ENCODE measurements at regions not wholly inside any gene's neighbourhood (a gene's known extent, or its start where the extent isn't known, plus 50 kb on each side); places are given as distances from the start of the nearest gene placed in this dataset.
"Not testable (repeated sequence)": the region's sequence is repeated elsewhere in the genome, so short reads cannot be mapped to it uniquely, and the experiment has no call there.

DNA sequence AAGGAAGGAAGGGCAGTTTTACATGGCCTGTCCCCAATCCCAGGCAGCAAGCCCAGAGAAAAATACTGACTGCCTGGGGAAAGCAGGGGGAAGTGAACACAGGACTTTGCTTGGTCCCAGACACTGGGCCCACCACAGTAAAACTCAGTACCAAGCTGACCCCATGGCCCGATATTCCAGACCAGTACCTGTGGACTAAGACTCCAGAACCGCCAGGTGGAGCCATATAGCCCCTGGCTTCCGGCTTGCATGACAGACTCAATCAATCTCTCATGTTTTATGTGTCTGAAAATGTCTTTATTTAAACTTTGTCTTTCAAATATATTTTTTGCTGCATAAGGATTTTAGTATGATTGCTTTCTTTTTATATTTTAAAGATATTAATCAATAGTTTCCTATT, 767.9 kb upstream of the SLITRK6 start:
- FAIRE-seq: no peak
- DNase-seq (ENCODE audit: low spot score in 2 of 2): no peak

DNA sequence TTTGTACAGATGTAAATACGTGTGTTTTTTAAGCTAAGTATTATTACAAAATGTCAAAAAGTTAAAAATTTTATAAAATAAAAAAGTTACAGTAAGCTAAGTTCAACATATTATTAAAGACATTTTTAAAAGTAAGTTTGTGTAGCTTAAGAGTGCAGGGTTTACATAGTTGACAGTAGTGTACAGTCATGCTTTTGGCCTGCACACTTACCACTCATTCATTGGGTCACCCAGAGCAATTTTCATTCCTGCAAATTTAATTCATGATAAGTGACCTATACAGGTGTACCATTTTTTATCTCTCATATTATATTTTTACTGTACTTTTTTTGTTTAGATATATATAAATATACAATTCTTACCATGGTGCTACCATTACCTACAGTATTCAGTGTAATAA, 769.9 kb upstream of the SLITRK6 start:
- FAIRE-seq (no peak), DNase-seq (ENCODE audit: low spot score in 2 of 2) (no peak)

DNA sequence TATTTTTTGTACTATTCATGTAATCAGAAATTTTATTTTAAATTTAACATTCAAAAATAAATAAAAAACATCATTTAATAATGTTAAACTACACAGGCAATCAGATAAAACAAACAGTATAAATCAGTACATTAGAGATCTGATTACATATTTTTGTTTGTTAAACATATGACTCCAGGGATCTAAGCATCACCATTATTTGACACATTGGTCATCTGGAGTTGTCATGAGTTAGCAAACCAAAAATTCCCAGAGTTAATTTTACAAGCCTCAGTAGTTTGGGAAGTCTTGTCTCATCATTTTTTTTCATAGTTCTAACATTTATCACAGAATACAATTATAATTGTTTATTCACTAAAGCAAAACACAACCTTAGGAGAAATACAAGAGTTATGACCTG, 770.8 kb upstream of the SLITRK6 start:
- FAIRE-seq (peak; percentile 84), DNase-seq (ENCODE audit: low spot score in 2 of 2) (no peak)

DNA sequence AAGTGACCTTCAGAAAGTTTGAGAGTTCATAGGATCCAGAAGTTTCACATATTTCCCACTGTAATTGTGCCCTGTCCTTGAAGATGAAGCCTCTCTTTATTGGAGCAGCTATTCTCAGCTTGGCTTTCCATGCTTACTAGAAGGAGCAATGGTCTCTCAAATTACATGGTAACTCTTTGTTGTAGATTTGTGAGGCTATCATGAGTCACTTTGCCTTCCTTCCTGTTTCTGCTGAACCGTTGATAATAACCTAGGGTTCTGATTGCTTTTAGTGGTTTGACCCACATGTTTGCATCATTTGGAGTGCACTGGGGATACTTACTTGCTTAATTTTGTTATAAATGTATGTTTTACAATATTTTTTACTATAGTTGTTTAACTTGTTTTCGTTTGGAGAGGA, 772.9 kb upstream of the SLITRK6 start:
- DNase-seq (ENCODE audit: low spot score in 2 of 2) (no peak), FAIRE-seq (no peak)

DNA sequence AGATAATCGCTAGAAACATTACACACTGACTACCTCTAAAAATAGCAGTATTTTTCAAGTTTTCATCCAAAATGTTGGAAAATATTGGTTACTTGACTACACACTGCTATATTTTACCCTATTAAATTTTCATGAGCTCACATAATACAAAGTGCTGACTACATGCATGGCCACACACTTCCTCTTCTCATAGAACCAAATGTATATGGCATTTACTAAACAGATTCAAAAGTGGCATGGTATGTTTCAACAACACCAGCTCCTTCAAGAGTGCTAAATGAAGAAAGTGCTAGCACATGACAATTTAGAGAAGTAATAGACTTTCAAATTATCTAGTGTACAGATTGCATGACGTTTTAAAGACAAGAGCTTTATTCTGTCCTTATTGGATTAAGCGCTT, 780.4 kb upstream of the SLITRK6 start:
- FAIRE-seq (no peak), DNase-seq (ENCODE audit: low spot score in 2 of 2) (no peak)

DNA sequence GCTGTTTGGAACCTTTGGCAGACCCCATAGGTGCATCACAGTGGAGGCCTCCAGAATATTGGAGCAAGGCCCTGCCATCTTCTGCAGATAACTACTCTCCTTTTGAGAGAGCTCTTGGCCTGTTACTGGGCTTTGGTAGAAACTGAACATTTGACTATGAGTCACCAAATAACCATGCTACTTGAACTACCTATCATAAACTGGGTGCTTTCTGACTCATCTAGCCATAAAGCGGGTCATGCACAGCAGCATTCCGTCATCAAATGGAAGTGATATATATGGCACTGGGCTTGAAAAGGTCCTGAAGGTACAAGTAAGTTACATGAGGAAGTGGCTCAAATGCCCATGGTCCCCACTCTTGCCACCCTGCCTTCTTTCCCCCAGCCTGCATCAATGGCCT, 782.5 kb upstream of the SLITRK6 start:
- no peak for FAIRE-seq
- DNase-seq (ENCODE audit: low spot score in 2 of 2): no peak

DNA sequence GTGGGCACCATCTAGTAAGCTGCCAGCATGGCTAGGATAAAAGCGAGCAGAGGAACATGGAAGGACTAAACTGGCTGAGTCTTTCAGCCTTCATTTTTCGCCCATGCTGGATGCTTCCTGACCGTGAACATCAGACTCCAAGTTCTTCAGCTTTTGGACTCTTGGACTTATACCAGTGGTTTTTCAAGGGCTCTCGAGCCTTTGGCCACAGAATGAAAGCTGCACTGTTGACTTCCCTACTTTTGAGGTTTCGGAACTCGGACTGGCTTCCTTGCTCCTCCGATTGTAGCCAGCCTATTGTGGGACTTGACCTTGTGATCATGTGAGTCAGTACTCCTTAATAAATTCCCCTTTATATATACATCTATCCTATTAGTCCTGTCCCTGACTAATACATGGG, 785.1 kb upstream of the SLITRK6 start:
- DNase-seq (ENCODE audit: low spot score in 2 of 2): no peak
- FAIRE-seq: no peak

DNA sequence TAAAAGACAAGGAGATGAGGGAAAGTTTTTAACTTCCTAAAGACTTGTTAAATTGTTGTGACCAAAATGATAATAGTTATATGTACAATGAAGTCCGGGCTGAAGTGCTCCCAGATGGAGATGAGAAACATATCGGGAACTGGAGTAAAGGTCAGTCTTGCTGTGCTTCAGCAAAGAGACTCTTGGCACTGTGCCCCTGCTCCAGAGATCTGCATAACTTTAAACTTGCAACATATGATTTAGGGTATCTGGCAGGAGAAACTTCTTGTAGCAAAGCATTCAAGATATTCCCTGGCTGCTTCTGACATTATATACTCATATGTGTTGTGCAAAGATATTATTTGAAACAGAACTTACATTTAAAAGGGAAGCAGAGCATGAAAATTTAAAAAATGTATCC, 786.6 kb upstream of the SLITRK6 start:
- no peak for DNase-seq (ENCODE audit: low spot score in 2 of 2)
- FAIRE-seq: no peak

DNA sequence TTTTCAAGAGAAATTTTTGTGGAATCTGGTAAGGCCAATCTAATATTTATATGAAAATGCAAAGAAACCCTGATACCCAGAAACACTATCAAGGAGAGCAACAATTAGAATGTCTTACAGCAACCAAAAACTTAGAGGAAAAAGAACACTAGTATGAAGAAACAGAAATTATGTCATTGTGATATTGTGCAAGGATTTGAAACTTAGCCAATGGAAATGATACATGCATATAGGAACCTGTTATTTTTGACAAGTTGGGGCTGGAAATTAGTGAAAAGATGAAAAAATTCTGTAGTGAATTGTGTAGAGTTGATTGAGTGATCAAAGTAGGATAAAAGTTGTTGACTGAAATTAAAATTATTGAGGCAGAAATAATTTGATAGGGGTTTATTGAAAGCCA, 792.6 kb upstream of the SLITRK6 start:
- no peak for FAIRE-seq
- no peak for DNase-seq (ENCODE audit: low spot score in 2 of 2)

DNA sequence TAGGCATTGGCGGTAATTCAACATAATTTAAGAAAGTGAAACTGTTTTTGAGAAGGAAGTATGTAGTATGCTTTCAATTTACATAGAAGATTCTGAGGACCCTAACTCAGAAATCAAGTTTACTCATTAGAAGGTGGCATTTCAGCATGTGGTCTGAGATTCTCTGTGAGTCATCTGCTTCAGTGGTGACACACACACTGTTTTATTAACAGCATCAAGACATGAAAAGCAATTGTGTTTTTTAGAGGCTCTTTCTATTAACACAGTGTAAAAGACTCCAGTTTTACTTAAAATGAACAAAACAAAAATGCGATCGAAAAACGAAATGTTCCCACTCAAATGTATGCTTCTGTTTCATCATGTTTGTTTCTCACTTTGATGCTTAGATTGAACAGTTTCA, 802.1 kb upstream of the SLITRK6 start:
- DNase-seq (ENCODE audit: low spot score in 2 of 2) (no peak), FAIRE-seq (no peak)

DNA sequence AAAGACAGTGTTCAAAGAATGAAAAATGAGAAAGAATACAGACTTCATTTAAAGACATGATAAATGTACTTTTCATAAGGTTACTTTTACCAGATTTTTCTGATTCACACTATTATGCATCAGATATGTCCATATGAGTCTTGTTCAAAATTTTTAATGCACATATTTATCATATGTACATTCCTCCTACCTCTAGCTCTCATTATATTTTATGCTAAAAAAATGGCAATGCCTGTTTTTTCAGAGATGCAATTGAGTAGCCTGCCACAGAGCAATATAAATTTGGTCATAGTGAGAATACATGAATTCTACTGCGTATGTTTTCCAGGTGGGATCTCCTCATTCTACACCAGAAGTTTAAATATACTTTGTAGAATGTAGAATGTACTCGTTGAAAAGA, 807.0 kb upstream of the SLITRK6 start:
- no peak for DNase-seq (ENCODE audit: low spot score in 2 of 2)
- no peak for FAIRE-seq

DNA sequence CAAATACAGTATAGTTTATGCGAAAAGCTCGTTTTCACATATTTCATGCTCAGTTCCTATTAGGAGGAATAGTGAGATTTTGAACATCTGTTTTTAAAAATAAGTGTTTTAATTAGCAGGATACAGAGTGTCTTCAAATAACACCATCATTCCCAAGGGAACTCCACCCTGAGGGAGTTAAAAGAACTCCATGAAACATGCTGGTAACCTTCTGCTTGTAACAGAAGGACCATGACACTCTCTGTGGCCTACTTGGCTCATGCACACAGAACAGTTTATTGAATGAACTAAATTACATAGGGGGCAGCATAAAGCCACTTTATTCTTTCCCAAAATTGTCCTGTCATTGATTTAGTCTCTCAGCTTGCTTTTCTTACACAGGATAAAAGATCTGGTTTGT, 809.5 kb upstream of the SLITRK6 start:
- FAIRE-seq: no peak

DNA sequence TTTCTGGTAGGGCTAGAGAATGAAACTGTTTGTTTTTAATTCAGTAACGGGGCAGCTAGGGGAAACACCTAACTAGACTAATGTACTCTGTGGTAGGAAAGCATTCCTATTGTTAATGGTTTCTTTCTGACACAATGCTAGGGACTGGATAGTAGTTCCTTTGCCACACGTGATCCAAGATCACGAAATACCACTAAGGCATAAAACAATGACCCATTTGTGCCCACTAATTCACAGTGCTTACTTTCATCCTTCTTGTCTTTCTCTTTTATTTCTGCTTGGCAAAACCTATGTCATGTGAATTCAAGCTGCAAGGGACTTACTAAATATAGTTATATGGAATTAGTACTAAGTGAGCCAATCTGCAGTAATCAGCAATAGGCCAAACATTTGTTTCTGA, 834.1 kb upstream of the SLITRK6 start:
- DNase-seq (ENCODE audit: low spot score in 2 of 2) (no peak), FAIRE-seq (no peak)

More for the DNA sequence above, 809.5 kb upstream of the SLITRK6 start:
- no peak for DNase-seq (ENCODE audit: low spot score in 2 of 2)

DNA sequence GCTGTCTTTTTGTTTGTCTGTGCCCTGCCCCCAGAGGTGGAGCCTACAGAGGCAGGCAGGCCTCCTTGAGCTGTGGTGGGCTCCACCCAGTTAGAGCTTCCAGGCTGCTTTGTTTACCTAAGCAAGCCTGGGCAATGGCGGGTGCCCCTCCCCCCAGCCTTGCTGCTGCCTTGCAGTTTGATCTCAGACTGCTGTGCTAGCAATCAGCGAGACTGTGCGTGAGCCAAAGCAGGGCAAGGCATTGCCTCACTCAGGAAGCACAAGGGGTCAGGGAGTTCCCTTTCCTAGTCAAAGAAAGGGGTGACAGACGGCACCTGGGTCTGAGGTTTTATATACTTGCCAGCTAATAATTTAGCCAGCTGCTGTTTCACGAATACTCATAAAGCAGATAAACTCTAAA, 852.0 kb upstream of the SLITRK6 start:
- not testable (repeated sequence) for FAIRE-seq; DNase-seq (ENCODE audit: low spot score in 2 of 2)

DNA sequence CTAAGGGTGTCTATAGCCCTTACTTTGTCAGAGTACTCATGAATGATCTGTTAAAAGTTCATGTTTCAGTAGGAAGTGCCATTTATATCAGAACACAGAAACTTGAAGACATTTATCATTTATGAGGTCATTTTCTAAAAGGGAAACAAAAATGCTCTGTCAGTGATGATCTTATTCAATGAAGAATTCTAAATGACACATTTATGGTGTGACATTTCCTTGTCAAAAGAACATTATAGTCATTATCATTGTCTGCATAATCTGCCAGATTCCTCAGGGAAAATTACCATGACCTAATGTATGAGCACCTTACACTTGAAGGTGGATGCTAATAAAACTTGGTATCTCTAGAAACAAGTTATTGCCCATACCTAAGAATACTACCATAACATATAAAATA, 853.8 kb upstream of the SLITRK6 start:
- FAIRE-seq (no peak), DNase-seq (ENCODE audit: low spot score in 2 of 2) (no peak)

DNA sequence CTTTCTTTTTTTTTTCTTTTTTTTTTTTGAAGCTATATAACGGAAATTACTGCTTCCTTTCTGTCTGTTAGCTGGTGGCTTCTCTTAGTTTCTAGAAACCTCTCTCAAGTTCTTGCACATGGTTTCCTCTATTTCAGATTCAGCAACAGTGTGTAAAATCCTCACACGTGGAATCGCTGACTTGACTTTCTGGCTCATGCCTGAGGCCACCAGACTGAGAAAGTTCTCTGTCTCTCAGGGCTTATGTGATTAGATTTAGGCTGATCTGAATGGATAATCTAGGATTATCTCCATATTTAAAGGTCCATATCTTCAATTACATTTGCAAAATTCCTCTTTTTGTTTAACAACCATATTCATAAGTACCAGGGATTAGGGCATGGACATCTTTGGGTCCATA, 856.3 kb upstream of the SLITRK6 start:
- DNase-seq (ENCODE audit: low spot score in 2 of 2) (no peak), FAIRE-seq (no peak)

DNA sequence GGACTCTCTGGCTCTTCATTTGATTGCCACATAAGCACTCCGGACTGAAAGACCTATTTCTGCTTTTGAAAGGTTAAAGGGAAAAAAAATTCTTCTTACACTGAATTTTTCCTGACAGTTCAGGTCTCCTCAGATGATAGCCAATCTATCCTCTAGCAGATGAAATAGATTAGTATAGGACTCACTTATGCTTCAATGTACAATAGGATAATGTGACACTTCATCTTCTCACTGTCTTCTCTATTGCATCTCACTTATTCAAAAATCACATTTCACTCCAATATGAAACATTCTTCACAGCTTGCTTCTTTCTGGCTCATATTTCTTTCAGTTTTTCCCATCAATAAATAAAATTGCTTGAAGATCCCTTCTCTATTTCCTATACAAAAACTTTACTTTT, 860.9 kb upstream of the SLITRK6 start:
- DNase-seq (ENCODE audit: low spot score in 2 of 2) (no peak), FAIRE-seq (no peak)

DNA sequence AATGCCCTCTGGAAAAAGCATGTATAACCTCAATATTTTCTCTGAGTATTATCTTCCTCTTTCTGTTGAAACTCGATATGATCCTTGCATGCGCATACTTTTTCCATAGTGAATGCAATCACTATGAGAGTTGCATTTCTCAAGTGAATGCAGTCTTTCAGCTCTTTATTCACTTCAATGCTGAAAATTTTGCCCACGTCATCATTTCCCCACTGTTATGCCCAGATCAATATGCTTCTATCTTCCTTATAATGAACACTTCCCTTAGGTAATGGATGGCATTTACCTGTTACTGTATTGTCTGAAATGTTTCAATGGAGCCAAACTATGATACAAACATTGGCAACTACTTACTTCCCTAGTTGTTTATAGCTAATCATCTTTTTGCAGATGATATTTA, 866.6 kb upstream of the SLITRK6 start:
- FAIRE-seq (no peak), DNase-seq (ENCODE audit: low spot score in 2 of 2) (no peak)

DNA sequence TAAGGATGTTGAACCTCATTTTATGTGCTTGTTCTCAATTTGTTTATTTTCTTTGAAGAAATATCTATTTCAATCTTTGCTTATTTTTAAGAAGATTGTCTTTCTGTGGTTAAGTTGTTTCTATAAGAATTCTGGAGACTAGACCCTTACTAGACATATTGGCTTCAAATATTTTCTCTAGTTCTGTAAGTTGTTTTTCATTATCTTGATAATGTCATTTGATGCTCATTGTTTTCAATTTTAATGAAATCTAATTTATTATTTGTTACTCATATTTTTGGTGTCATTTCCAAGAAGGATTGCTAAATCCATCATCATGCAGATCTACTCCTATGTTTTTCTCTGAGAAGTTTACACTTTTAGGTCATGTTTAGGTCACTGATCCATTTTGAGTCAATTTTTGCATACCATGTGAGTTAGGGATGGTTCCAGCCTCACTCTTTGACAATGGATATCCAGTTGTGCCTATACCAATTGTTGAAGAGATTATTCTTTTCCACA, 874.8 kb upstream of the SLITRK6 start:
- no peak for FAIRE-seq
- DNase-seq (ENCODE audit: low spot score in 2 of 2): no peak

DNA sequence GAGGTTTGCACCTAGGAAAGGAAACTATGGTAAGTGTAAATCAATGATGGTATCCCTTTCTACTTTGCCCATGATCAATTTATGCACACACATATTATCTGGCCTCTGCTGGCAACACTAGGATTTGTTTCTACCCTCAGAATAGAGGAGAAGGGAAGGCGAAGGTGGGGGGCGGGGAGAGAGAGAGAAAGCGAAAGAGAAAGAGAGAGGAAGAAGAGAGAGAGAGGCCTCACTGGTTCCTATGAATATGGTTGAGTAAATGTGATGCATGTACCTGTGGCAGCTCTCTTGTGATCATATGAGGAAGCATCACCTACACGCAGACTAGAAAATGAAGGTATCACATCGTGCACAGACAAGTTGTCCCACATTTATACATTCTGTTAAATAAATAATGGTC, 882.0 kb upstream of the SLITRK6 start:
- FAIRE-seq: no peak
- no peak for DNase-seq (ENCODE audit: low spot score in 2 of 2)

DNA sequence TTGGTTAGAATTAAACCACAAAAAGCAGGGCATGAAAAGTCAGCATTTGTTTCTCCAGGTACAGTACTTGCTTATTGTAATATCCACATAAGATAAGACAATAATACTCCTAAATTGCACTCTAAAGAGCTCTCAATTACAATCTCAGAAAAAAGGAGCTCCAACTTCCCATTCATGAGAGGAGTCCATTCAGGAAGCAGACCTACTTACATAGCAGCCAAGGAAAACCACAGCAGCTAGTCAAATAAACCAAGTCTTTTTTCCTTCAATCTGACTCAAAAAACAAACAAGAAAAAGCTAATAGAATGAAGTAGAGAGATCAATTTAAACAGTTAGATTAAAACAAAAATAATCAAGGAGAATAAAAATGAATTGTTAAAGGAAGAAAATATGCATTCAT, 885.2 kb upstream of the SLITRK6 start:
- FAIRE-seq (no peak), DNase-seq (ENCODE audit: low spot score in 2 of 2) (no peak)

DNA sequence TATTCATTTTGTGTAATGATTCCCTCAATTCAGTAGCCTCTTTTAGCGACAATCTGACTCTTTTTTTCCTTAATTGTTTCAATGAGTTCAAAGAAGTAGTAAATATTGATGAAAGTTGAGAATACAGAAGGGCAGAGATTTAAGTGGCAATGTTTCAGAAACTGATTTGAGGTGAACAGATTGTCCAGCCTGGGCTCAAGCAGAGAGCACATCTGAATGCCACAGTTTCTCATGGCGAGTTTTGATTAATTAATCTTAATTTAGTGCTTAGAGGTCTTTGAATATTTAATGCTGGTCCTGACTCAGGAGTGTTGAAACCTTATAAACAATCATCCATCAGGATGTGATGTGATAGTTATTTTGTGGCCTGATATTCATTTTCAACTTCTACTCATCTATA, 890.7 kb upstream of the SLITRK6 start:
- no peak for FAIRE-seq
- no peak for DNase-seq (ENCODE audit: low spot score in 2 of 2)

DNA sequence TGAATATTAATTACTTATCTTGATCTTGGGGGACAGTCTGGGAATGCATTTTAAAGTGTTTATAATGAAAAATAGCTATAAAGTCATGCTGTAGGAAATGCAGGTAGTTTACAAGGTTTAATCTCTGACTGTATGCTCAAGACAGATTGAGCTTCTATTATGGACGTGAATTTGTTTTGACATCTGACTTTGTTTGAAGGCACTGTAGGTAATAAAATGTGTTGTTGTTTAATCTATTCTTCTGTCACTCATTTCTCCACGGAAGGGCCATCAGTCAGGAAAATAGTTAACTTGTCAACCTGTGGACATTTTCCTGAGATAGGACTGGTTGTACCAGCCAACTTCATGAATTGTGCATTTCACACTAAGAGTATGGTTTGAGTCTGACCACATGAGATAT, 893.1 kb upstream of the SLITRK6 start:
- DNase-seq (ENCODE audit: low spot score in 2 of 2): no peak
- no peak for FAIRE-seq

DNA sequence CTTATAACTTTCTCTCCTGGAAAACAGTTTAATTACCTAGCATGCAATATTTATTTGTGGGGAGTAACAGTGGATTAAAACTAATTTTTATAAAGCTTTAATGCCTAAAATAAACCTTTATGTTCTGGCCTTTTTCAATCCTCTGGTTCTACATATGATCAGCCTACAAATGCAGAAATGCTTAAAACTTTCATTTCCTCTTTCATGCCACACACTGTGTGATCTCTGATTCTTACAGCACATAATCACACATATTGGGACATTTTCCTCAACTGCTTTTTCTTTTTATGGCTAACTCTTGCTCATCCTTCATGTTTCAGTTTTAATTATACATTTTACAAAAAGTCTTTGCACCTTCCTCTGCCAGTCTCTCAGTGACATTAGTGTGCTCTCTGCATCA, 910.8 kb upstream of the SLITRK6 start:
- no peak for FAIRE-seq
- no peak for DNase-seq (ENCODE audit: low spot score in 2 of 2)

All from frontal cortex (tissue), 3 donors.